ENCODE measurements at regions not wholly inside any gene's neighbourhood (a gene's known extent, or its start where the extent isn't known, plus 50 kb on each side); places are given as distances from the start of the nearest gene placed in this dataset.

GRCh38 chr6:144897441-144897921 is 612.3 kb downstream of the UTRN start:
- no peak overlapping the region for H3K4me3 ChIP-seq (ENCODE audit: low read depth, low read length, poor library complexity, severe bottlenecking)
- no peaks in the 10 kb centered on the region for H3K4me1 ChIP-seq (ENCODE audit: insufficient read depth, low read length, severe bottlenecking)
- no peaks in the 10 kb centered on the region for H3K9me2 ChIP-seq (ENCODE audit: low read depth, low read length)
- no peak for TF ChIP-seq EZH2 (IDR thresholded peaks at IDR 0.05; ENCODE audit: borderline replicate concordance, low read length)
- TF ChIP-seq, protein P1, sequence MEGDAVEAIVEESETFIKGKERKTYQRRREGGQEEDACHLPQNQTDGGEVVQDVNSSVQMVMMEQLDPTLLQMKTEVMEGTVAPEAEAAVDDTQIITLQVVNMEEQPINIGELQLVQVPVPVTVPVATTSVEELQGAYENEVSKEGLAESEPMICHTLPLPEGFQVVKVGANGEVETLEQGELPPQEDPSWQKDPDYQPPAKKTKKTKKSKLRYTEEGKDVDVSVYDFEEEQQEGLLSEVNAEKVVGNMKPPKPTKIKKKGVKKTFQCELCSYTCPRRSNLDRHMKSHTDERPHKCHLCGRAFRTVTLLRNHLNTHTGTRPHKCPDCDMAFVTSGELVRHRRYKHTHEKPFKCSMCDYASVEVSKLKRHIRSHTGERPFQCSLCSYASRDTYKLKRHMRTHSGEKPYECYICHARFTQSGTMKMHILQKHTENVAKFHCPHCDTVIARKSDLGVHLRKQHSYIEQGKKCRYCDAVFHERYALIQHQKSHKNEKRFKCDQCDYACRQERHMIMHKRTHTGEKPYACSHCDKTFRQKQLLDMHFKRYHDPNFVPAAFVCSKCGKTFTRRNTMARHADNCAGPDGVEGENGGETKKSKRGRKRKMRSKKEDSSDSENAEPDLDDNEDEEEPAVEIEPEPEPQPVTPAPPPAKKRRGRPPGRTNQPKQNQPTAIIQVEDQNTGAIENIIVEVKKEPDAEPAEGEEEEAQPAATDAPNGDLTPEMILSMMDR (IDR thresholded peaks at IDR 0.05; ENCODE audit: low read length), result no peak
- H3K36me3 ChIP-seq (ENCODE audit: insufficient read depth, low read length), result no peaks in the 10 kb centered on the region
- H3K27ac ChIP-seq (ENCODE audit: low read depth, low read length, poor library complexity, severe bottlenecking), result no peak overlapping the region
- H3K9me3 ChIP-seq (ENCODE audit: low read length), result no peaks in the 10 kb centered on the region
- no peaks in the 10 kb centered on the region for H3K79me2 ChIP-seq (ENCODE audit: insufficient read depth, low read length)
- H4K20me1 ChIP-seq (ENCODE audit: insufficient read depth, low read length), result no peaks in the 10 kb centered on the region
- H2AFZ ChIP-seq (ENCODE audit: low read length), result no peak overlapping the region
- H3F3A ChIP-seq (ENCODE audit: insufficient read depth, low read length), result no peaks in the 10 kb centered on the region
- H3K9ac ChIP-seq (ENCODE audit: low read length), result no peak overlapping the region
- H3K4me2 ChIP-seq (ENCODE audit: low read length), result no peak overlapping the region
- no peaks in the 10 kb centered on the region for H3K27me3 ChIP-seq (ENCODE audit: insufficient read depth, low read length)

GRCh38 chr6:144898052-144898689 is 613.0 kb downstream of the UTRN start:
- no peak overlapping the region for H2AFZ ChIP-seq (ENCODE audit: low read length)
- H3K36me3 ChIP-seq (ENCODE audit: insufficient read depth, low read length), result no peaks in the 10 kb centered on the region
- no peaks in the 10 kb centered on the region for H3K4me1 ChIP-seq (ENCODE audit: insufficient read depth, low read length, severe bottlenecking)
- no peak for TF ChIP-seq EZH2 (IDR thresholded peaks at IDR 0.05; ENCODE audit: borderline replicate concordance, low read length)
- TF ChIP-seq, protein P1 (IDR thresholded peaks at IDR 0.05; ENCODE audit: low read length), result no peak
- no peak overlapping the region for H3K4me2 ChIP-seq (ENCODE audit: low read length)
- no peak overlapping the region for H3K4me3 ChIP-seq (ENCODE audit: low read depth, low read length, poor library complexity, severe bottlenecking)
- H4K20me1 ChIP-seq (ENCODE audit: insufficient read depth, low read length), result no peaks in the 10 kb centered on the region
- no peaks in the 10 kb centered on the region for H3K27me3 ChIP-seq (ENCODE audit: insufficient read depth, low read length)
- H3K9me2 ChIP-seq (ENCODE audit: low read depth, low read length), result no peaks in the 10 kb centered on the region
- no peaks in the 10 kb centered on the region for H3K9me3 ChIP-seq (ENCODE audit: low read length)
- no peak overlapping the region for H3K9ac ChIP-seq (ENCODE audit: low read length)
- no peaks in the 10 kb centered on the region for H3F3A ChIP-seq (ENCODE audit: insufficient read depth, low read length)
- no peaks in the 10 kb centered on the region for H3K79me2 ChIP-seq (ENCODE audit: insufficient read depth, low read length)
- H3K27ac ChIP-seq (ENCODE audit: low read depth, low read length, poor library complexity, severe bottlenecking), result no peak overlapping the region

DNA sequence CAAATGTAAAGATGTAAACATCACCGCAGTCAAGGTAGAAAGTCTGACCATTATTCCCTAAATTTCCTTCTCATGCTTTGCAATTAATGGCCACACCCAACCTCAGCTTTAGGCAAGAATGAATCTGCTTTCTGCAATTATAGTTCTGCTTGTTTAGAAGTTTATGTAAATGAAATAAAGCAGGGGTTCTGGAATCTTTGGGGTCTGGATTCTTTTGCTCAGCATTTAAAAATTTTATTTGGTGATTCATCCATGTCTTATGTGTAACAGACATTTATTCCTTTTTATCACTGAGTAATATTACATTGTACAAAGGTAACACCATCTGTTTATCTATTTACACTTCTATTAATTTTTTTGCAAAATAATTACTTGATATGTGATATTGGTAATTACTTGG is 613.6 kb downstream of the UTRN start:
- Histone ChIP-seq H3K4me3 (ENCODE audit: low read depth, low read length, poor library complexity, severe bottlenecking) (no peak overlapping the region), H3K4me1 (ENCODE audit: insufficient read depth, low read length, severe bottlenecking) (no peaks in the 10 kb centered on the region), H3K27ac (ENCODE audit: low read depth, low read length, poor library complexity, severe bottlenecking) (no peak overlapping the region), H3F3A (ENCODE audit: insufficient read depth, low read length) (no peaks in the 10 kb centered on the region), H4K20me1 (ENCODE audit: insufficient read depth, low read length) (no peaks in the 10 kb centered on the region), H3K9me2 (ENCODE audit: low read depth, low read length) (no peaks in the 10 kb centered on the region), H3K9ac (ENCODE audit: low read length) (no peak overlapping the region), H3K27me3 (ENCODE audit: insufficient read depth, low read length) (no peaks in the 10 kb centered on the region), H3K9me3 (ENCODE audit: low read length) (no peaks in the 10 kb centered on the region), H3K79me2 (ENCODE audit: insufficient read depth, low read length) (no peaks in the 10 kb centered on the region), H3K4me2 (ENCODE audit: low read length) (no peak overlapping the region), H2AFZ (ENCODE audit: low read length) (no peak overlapping the region), H3K36me3 (ENCODE audit: insufficient read depth, low read length) (no peaks in the 10 kb centered on the region)
- TF ChIP-seq, protein P1 (IDR thresholded peaks at IDR 0.05; ENCODE audit: low read length), result no peak
- no peak for TF ChIP-seq EZH2 (IDR thresholded peaks at IDR 0.05; ENCODE audit: borderline replicate concordance, low read length)

All from OCI-LY1 (cell line).